ENCODE measurements at regions not wholly inside any gene's neighbourhood (a gene's known extent, or its start where the extent isn't known, plus 50 kb on each side); places are given as distances from the start of the nearest gene placed in this dataset.

DNA sequence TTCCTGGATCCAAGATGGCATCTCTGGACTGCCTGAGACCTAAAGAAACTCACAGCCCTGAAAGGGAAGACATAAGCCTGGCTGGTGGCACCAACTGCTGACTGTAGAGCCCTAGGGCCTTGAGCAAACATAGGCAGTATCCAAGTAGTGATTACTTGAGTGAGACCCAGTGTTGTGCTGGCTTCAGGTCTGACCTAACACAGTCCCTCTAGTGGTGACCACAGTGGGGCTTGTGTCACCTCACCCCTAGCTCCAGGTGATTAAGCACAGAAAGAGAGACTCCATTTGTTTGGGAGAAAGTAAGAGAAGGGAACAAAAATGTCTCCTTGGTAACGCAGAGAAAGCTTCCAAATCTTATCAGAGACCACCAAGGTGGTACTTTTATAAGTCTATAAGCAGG lies 496.3 kb upstream of the HTR2C start:
- Histone ChIP-seq H3K4ac (ENCODE audit: low read depth in 1 of 2, low read length in 2 of 2) (no peak overlapping the region), H3K27me3 (ENCODE audit: control insufficient read depth in 1 of 2, insufficient read depth in 1 of 2, low read length in 2 of 2) (peaks cover 0 to 3% of the 10 kb centered on the region in 2 experiments), H2AFZ (ENCODE audit: low read depth, low read length) (no peak overlapping the region), H3K4me2 (ENCODE audit: low read length, poor library complexity, severe bottlenecking) (no peak overlapping the region), H3K14ac (ENCODE audit: low read length in 2 of 2) (no peak overlapping the region), H2BK5ac (ENCODE audit: low read depth, low read length, poor library complexity, severe bottlenecking) (no peak overlapping the region), H2BK15ac (ENCODE audit: low read depth, poor library complexity, severe bottlenecking) (no peak overlapping the region), H4K91ac (ENCODE audit: low read length) (no peak overlapping the region), H3K4me3 (ENCODE audit: insufficient read depth in 1 of 2, low read depth in 1 of 2, low read length in 2 of 2) (no peak overlapping the region), H3K36me3 (ENCODE audit: control insufficient read depth in 1 of 2, insufficient read depth in 2 of 2, low read depth in 1 of 2, low read length in 2 of 2) (no peaks in the 10 kb centered on the region), H4K8ac (ENCODE audit: low read length) (no peak overlapping the region), H3K79me1 (replicated peaks; ENCODE audit: low read length, poor library complexity, severe bottlenecking) (no peaks in the 10 kb centered on the region), H3K23ac (ENCODE audit: low read length in 2 of 2) (no peak overlapping the region), H3K18ac (ENCODE audit: low read depth in 1 of 2, low read length in 2 of 2) (no peak overlapping the region), H2BK12ac (ENCODE audit: low read length in 2 of 2) (no peak overlapping the region), H3K27ac (ENCODE audit: low read length, poor library complexity, severe bottlenecking) (no peak overlapping the region), H3K9ac (ENCODE audit: low read length) (no peak overlapping the region), H3K9me3 (ENCODE audit: control insufficient read depth, low read length) (peaks cover 39% of the 10 kb centered on the region), H2AK5ac (ENCODE audit: low read length, severe bottlenecking) (no peak overlapping the region), H3K4me1 (ENCODE audit: control insufficient read depth, insufficient read depth, low read depth, low read length) (no peaks in the 10 kb centered on the region), H2BK120ac (ENCODE audit: low read depth, low read length) (no peak overlapping the region)
- no peak for DNase-seq
- 60% methylated on average over 1 of the region's 1 CpG for WGBS

GRCh38 chrX:114077773-114078172 lies 506.1 kb upstream of the HTR2C start:
- no peak for DNase-seq
- Histone ChIP-seq H2AK5ac (ENCODE audit: low read length, severe bottlenecking) (no peak overlapping the region), H3K9ac (ENCODE audit: low read length) (no peak overlapping the region), H3K18ac (ENCODE audit: low read depth in 1 of 2, low read length in 2 of 2) (no peak overlapping the region), H2BK120ac (ENCODE audit: low read depth, low read length) (no peak overlapping the region), H3K23ac (ENCODE audit: low read length in 2 of 2) (no peak overlapping the region), H3K27me3 (ENCODE audit: control insufficient read depth in 1 of 2, insufficient read depth in 1 of 2, low read length in 2 of 2) (peaks cover 0 to 11% of the 10 kb centered on the region in 2 experiments), H4K91ac (ENCODE audit: low read length) (no peak overlapping the region), H2BK15ac (ENCODE audit: low read depth, poor library complexity, severe bottlenecking) (no peak overlapping the region), H3K4me2 (ENCODE audit: low read length, poor library complexity, severe bottlenecking) (no peak overlapping the region), H3K36me3 (ENCODE audit: control insufficient read depth in 1 of 2, insufficient read depth in 2 of 2, low read depth in 1 of 2, low read length in 2 of 2) (no peaks in the 10 kb centered on the region), H2BK12ac (ENCODE audit: low read length in 2 of 2) (no peak overlapping the region), H4K8ac (ENCODE audit: low read length) (no peak overlapping the region), H3K4me3 (ENCODE audit: insufficient read depth in 1 of 2, low read depth in 1 of 2, low read length in 2 of 2) (no peak overlapping the region), H3K9me3 (ENCODE audit: control insufficient read depth, low read length) (no peaks in the 10 kb centered on the region), H3K79me1 (replicated peaks; ENCODE audit: low read length, poor library complexity, severe bottlenecking) (no peaks in the 10 kb centered on the region), H3K14ac (ENCODE audit: low read length in 2 of 2) (no peak overlapping the region), H2AFZ (ENCODE audit: low read depth, low read length) (no peak overlapping the region), H3K4me1 (ENCODE audit: control insufficient read depth, insufficient read depth, low read depth, low read length) (no peaks in the 10 kb centered on the region), H3K27ac (ENCODE audit: low read length, poor library complexity, severe bottlenecking) (no peak overlapping the region), H2BK5ac (ENCODE audit: low read depth, low read length, poor library complexity, severe bottlenecking) (no peak overlapping the region), H3K4ac (ENCODE audit: low read depth in 1 of 2, low read length in 2 of 2) (no peak overlapping the region)
- 94% methylated on average over 2 of the region's 3 CpGs for WGBS

GRCh38 chrX:114075073-114075673 lies 508.7 kb upstream of the HTR2C start:
- Histone ChIP-seq H3K36me3 (ENCODE audit: control insufficient read depth in 1 of 2, insufficient read depth in 2 of 2, low read depth in 1 of 2, low read length in 2 of 2) (no peaks in the 10 kb centered on the region), H3K9me3 (ENCODE audit: control insufficient read depth, low read length) (no peaks in the 10 kb centered on the region), H3K4ac (ENCODE audit: low read depth in 1 of 2, low read length in 2 of 2) (no peak overlapping the region)

GRCh38 chrX:114073926-114074325 lies 510.0 kb upstream of the HTR2C start:
- Histone ChIP-seq H3K14ac (ENCODE audit: low read length in 2 of 2) (no peak overlapping the region), H3K4ac (ENCODE audit: low read depth in 1 of 2, low read length in 2 of 2) (no peak overlapping the region), H3K18ac (ENCODE audit: low read depth in 1 of 2, low read length in 2 of 2) (no peak overlapping the region), H3K4me2 (ENCODE audit: low read length, poor library complexity, severe bottlenecking) (no peak overlapping the region), H3K9ac (ENCODE audit: low read length) (no peak overlapping the region), H4K91ac (ENCODE audit: low read length) (no peak overlapping the region), H2BK12ac (ENCODE audit: low read length in 2 of 2) (no peak overlapping the region), H3K4me1 (ENCODE audit: control insufficient read depth, insufficient read depth, low read depth, low read length) (no peaks in the 10 kb centered on the region), H3K4me3 (ENCODE audit: insufficient read depth in 1 of 2, low read depth in 1 of 2, low read length in 2 of 2) (no peak overlapping the region), H2BK15ac (ENCODE audit: low read depth, poor library complexity, severe bottlenecking) (no peak overlapping the region), H4K8ac (ENCODE audit: low read length) (no peak overlapping the region), H3K27ac (ENCODE audit: low read length, poor library complexity, severe bottlenecking) (no peak overlapping the region), H3K27me3 (ENCODE audit: control insufficient read depth in 1 of 2, insufficient read depth in 1 of 2, low read length in 2 of 2) (peaks cover 0 to 23% of the 10 kb centered on the region in 2 experiments), H2AK5ac (ENCODE audit: low read length, severe bottlenecking) (no peak overlapping the region), H2BK5ac (ENCODE audit: low read depth, low read length, poor library complexity, severe bottlenecking) (no peak overlapping the region), H2BK120ac (ENCODE audit: low read depth, low read length) (no peak overlapping the region), H3K23ac (ENCODE audit: low read length in 2 of 2) (no peak overlapping the region), H3K79me1 (replicated peaks; ENCODE audit: low read length, poor library complexity, severe bottlenecking) (no peaks in the 10 kb centered on the region), H3K36me3 (ENCODE audit: control insufficient read depth in 1 of 2, insufficient read depth in 2 of 2, low read depth in 1 of 2, low read length in 2 of 2) (no peaks in the 10 kb centered on the region), H3K9me3 (ENCODE audit: control insufficient read depth, low read length) (no peaks in the 10 kb centered on the region), H2AFZ (ENCODE audit: low read depth, low read length) (no peak overlapping the region)
- 89% methylated on average over 2 of the region's 3 CpGs for WGBS
- DNase-seq, result no peak

More at GRCh38 chrX:114075073-114075673, 508.7 kb upstream of the HTR2C start:
- Histone ChIP-seq H3K23ac (ENCODE audit: low read length in 2 of 2) (no peak overlapping the region), H3K4me3 (ENCODE audit: insufficient read depth in 1 of 2, low read depth in 1 of 2, low read length in 2 of 2) (no peak overlapping the region), H2AK5ac (ENCODE audit: low read length, severe bottlenecking) (no peak overlapping the region), H3K27ac (ENCODE audit: low read length, poor library complexity, severe bottlenecking) (no peak overlapping the region), H3K79me1 (replicated peaks; ENCODE audit: low read length, poor library complexity, severe bottlenecking) (no peaks in the 10 kb centered on the region), H4K8ac (ENCODE audit: low read length) (no peak overlapping the region), H2BK120ac (ENCODE audit: low read depth, low read length) (no peak overlapping the region), H2AFZ (ENCODE audit: low read depth, low read length) (no peak overlapping the region), H2BK5ac (ENCODE audit: low read depth, low read length, poor library complexity, severe bottlenecking) (no peak overlapping the region), H3K27me3 (ENCODE audit: control insufficient read depth in 1 of 2, insufficient read depth in 1 of 2, low read length in 2 of 2) (peaks cover 0 to 18% of the 10 kb centered on the region in 2 experiments), H3K18ac (ENCODE audit: low read depth in 1 of 2, low read length in 2 of 2) (no peak overlapping the region), H4K91ac (ENCODE audit: low read length) (no peak overlapping the region), H2BK15ac (ENCODE audit: low read depth, poor library complexity, severe bottlenecking) (no peak overlapping the region), H3K14ac (ENCODE audit: low read length in 2 of 2) (no peak overlapping the region), H3K4me1 (ENCODE audit: control insufficient read depth, insufficient read depth, low read depth, low read length) (no peaks in the 10 kb centered on the region), H3K4me2 (ENCODE audit: low read length, poor library complexity, severe bottlenecking) (no peak overlapping the region), H2BK12ac (ENCODE audit: low read length in 2 of 2) (no peak overlapping the region), H3K9ac (ENCODE audit: low read length) (no peak overlapping the region)
- WGBS, result 42% methylated on average over 2 of the region's 4 CpGs
- peak; percentile 1 for DNase-seq
